OCI-LY3 (cell line): ENCODE measurements at regions not wholly inside any gene's neighbourhood (a gene's known extent, or its start where the extent isn't known, plus 50 kb on each side); places are given as distances from the start of the nearest gene placed in this dataset.

Source experiments
- CTCF ChIP-seq: fragments of 200-600, 300-600 bp; sonication (generic); IDR thresholded peaks from 2 replicates; pipeline ENCODE4 v1.5.1; 2014; ENCODE audit warnings: antibody characterized with exemption, low read length, low read depth
- EZH2phosphoT487 ChIP-seq: fragments of 200-600 bp; shearing (Covaris generic); IDR thresholded peaks from 2 replicates; pipeline ENCODE4 v1.6.1; 2018; ENCODE audit warnings: antibody characterized with exemption, mixed run types, low read depth

- no peak for TF ChIP-seq CTCF
- no peak for TF ChIP-seq EZH2phosphoT487
Observed at GRCh38 chr10:71156436-71156835, 55.9 kb upstream of the UNC5B start.
